ENCODE measurements at regions not wholly inside any gene's neighbourhood (a gene's known extent, or its start where the extent isn't known, plus 50 kb on each side); places are given as distances from the start of the nearest gene placed in this dataset.

- ATAC-seq (ENCODE audit: low FRiP score): no peak
- no peak for DNase-seq (ENCODE audit: low spot score)
- no peak for TF ChIP-seq CTCF (IDR thresholded peaks at IDR 0.05)
These were observed 209.2 kb upstream of the KLF4 start for GRCh38 chr9:107698779-107699178.

GRCh38 chr9:107696302-107696701 lies 206.7 kb upstream of the KLF4 start:
- no peak for TF ChIP-seq CTCF (IDR thresholded peaks at IDR 0.05)
- ATAC-seq (ENCODE audit: low FRiP score): no peak
- no peak for DNase-seq (ENCODE audit: low spot score)

GRCh38 chr9:107694390-107694789 lies 204.8 kb upstream of the KLF4 start:
- ATAC-seq (ENCODE audit: low FRiP score): no peak
- no peak for DNase-seq (ENCODE audit: low spot score)
- TF ChIP-seq CTCF (IDR thresholded peaks at IDR 0.05): no peak

- TF ChIP-seq CTCF (IDR thresholded peaks at IDR 0.05): no peak
- DNase-seq (ENCODE audit: low spot score) (no peak), ATAC-seq (ENCODE audit: low FRiP score) (no peak)
These were observed 204.2 kb upstream of the KLF4 start for GRCh38 chr9:107693625-107694326.

GRCh38 chr9:107691664-107692063 lies 202.1 kb upstream of the KLF4 start:
- no peak for ATAC-seq (ENCODE audit: low FRiP score)
- no peak for DNase-seq (ENCODE audit: low spot score)
- TF ChIP-seq CTCF (IDR thresholded peaks at IDR 0.05): no peak

GRCh38 chr9:107690021-107690420 lies 200.5 kb upstream of the KLF4 start:
- no peak for DNase-seq (ENCODE audit: low spot score)
- no peak for ATAC-seq (ENCODE audit: low FRiP score)
- TF ChIP-seq CTCF (IDR thresholded peaks at IDR 0.05): no peak

GRCh38 chr9:107688728-107689127 lies 199.2 kb upstream of the KLF4 start:
- TF ChIP-seq CTCF (IDR thresholded peaks at IDR 0.05): no peak
- ATAC-seq (ENCODE audit: low FRiP score): no peak
- no peak for DNase-seq (ENCODE audit: low spot score)
